ENCODE measurements at regions not wholly inside any gene's neighbourhood (a gene's known extent, or its start where the extent isn't known, plus 50 kb on each side); places are given as distances from the start of the nearest gene placed in this dataset.

GRCh38 chr18:1438458-1438910 lies 533.8 kb downstream of the ADCYAP1 start:
- TF ChIP-seq CTCF (IDR thresholded peaks at IDR 0.05; ENCODE audit: borderline replicate concordance, extremely low read depth, low read length, poor library complexity, severe bottlenecking) (no peak), EZH2 (IDR thresholded peaks at IDR 0.05; ENCODE audit: borderline replicate concordance, low read depth, low read length, severe bottlenecking) (no peak)

Measured in DND-41 (cell line).